Activated naive CD8-positive, alpha-beta T cell (primary cell): ENCODE measurements at regions not wholly inside any gene's neighbourhood (a gene's known extent, or its start where the extent isn't known, plus 50 kb on each side); places are given as distances from the start of the nearest gene placed in this dataset.
A peak's percentile ranks its signal among the peaks of the same experiment; 100 is the strongest.
"Not testable (repeated sequence)": the region's sequence is repeated elsewhere in the genome, so short reads cannot be mapped to it uniquely, and the experiment has no call there.

Experiments used
- H3K27ac Mint-ChIP-seq: one replicate; pipeline ENCODE4 v1.8.0; 2021; ENCODE audit warnings: mixed read lengths
- H3K27me3 Mint-ChIP-seq: one replicate; pipeline ENCODE4 v1.8.0; 2021; ENCODE audit warnings: mixed read lengths
- H3K36me3 Mint-ChIP-seq: one replicate; pipeline ENCODE4 v1.8.0; 2021; ENCODE audit warnings: mixed read lengths
- H3K4me1 Mint-ChIP-seq: one replicate; pipeline ENCODE4 v1.8.0; 2021; ENCODE audit warnings: low read depth, mixed read lengths
- H3K4me3 Mint-ChIP-seq: one replicate; pipeline ENCODE4 v1.8.0; 2021; ENCODE audit warnings: mild to moderate bottlenecking, mixed read lengths
- H3K9me3 Mint-ChIP-seq: one replicate; pipeline ENCODE4 v1.8.0; 2021; ENCODE audit warnings: low read depth, mixed read lengths

GRCh38 chr12:11547271-11547646 is 102.2 kb upstream of the ETV6 start:
- Mint-ChIP-seq H3K27ac (peak overlapping the region; percentile 80), H3K4me1 (peaks cover 47% of the 10 kb centered on the region), H3K4me3 (peak overlapping the region; percentile 65)
- H3K9me3 Mint-ChIP-seq, H3K36me3 Mint-ChIP-seq, H3K27me3 Mint-ChIP-seq: not testable (repeated sequence)

- Mint-ChIP-seq H3K36me3 (no peaks in the 10 kb centered on the region), H3K9me3 (no peaks in the 10 kb centered on the region), H3K4me1 (peaks cover 46% of the 10 kb centered on the region), H3K4me3 (no peak overlapping the region), H3K27me3 (no peaks in the 10 kb centered on the region), H3K27ac (no peak overlapping the region)
Observed at GRCh38 chr12:11549119-11549518, 100.4 kb upstream of the ETV6 start.

GRCh38 chr12:11553871-11554533 is 95.5 kb upstream of the ETV6 start:
- no peak overlapping the region for H3K4me3 Mint-ChIP-seq
- H3K36me3 Mint-ChIP-seq = no peaks in the 10 kb centered on the region
- peaks cover 29% of the 10 kb centered on the region for H3K4me1 Mint-ChIP-seq
- no peaks in the 10 kb centered on the region for H3K27me3 Mint-ChIP-seq
- H3K9me3 Mint-ChIP-seq = no peaks in the 10 kb centered on the region
- no peak overlapping the region for H3K27ac Mint-ChIP-seq

GRCh38 chr12:11555195-11555594 is 94.3 kb upstream of the ETV6 start:
- Mint-ChIP-seq H3K9me3 (no peaks in the 10 kb centered on the region), H3K4me3 (peak overlapping the region; percentile 31), H3K4me1 (peaks cover 29% of the 10 kb centered on the region), H3K27ac (no peak overlapping the region), H3K36me3 (no peaks in the 10 kb centered on the region), H3K27me3 (no peaks in the 10 kb centered on the region)

- Mint-ChIP-seq H3K4me3 (peak overlapping the region; percentile 31), H3K4me1 (peaks cover 29% of the 10 kb centered on the region), H3K36me3 (no peaks in the 10 kb centered on the region), H3K9me3 (no peaks in the 10 kb centered on the region), H3K27me3 (no peaks in the 10 kb centered on the region), H3K27ac (peak overlapping the region; percentile 22)
Observed at GRCh38 chr12:11555743-11556625, 93.5 kb upstream of the ETV6 start.

- Mint-ChIP-seq H3K9me3 (no peaks in the 10 kb centered on the region), H3K27me3 (no peaks in the 10 kb centered on the region), H3K4me1 (peaks cover 29% of the 10 kb centered on the region), H3K36me3 (no peaks in the 10 kb centered on the region), H3K27ac (no peak overlapping the region), H3K4me3 (no peak overlapping the region)
Observed at GRCh38 chr12:11556682-11557081, 92.8 kb upstream of the ETV6 start.

- peaks cover 15% of the 10 kb centered on the region for H3K4me1 Mint-ChIP-seq
- no peak overlapping the region for H3K27ac Mint-ChIP-seq
- no peaks in the 10 kb centered on the region for H3K9me3 Mint-ChIP-seq
- no peak overlapping the region for H3K4me3 Mint-ChIP-seq
- H3K27me3 Mint-ChIP-seq = no peaks in the 10 kb centered on the region
- H3K36me3 Mint-ChIP-seq = no peaks in the 10 kb centered on the region
Observed at GRCh38 chr12:11559626-11560340, 89.7 kb upstream of the ETV6 start.

GRCh38 chr12:11561411-11561810 is 88.1 kb upstream of the ETV6 start:
- Mint-ChIP-seq H3K27me3 (no peaks in the 10 kb centered on the region), H3K27ac (no peak overlapping the region), H3K36me3 (no peaks in the 10 kb centered on the region), H3K4me1 (peaks cover 2% of the 10 kb centered on the region), H3K9me3 (no peaks in the 10 kb centered on the region), H3K4me3 (no peak overlapping the region)

GRCh38 chr12:11563785-11564739 is 85.4 kb upstream of the ETV6 start:
- Mint-ChIP-seq H3K27ac (no peak overlapping the region), H3K27me3 (no peaks in the 10 kb centered on the region), H3K9me3 (no peaks in the 10 kb centered on the region), H3K4me3 (no peak overlapping the region), H3K4me1 (no peaks in the 10 kb centered on the region), H3K36me3 (no peaks in the 10 kb centered on the region)

- Mint-ChIP-seq H3K27me3 (no peaks in the 10 kb centered on the region), H3K4me1 (no peaks in the 10 kb centered on the region), H3K27ac (no peak overlapping the region), H3K9me3 (no peaks in the 10 kb centered on the region), H3K4me3 (no peak overlapping the region), H3K36me3 (no peaks in the 10 kb centered on the region)
Observed at GRCh38 chr12:11564984-11565651, 84.4 kb upstream of the ETV6 start.

GRCh38 chr12:11565752-11566151 is 83.7 kb upstream of the ETV6 start:
- Mint-ChIP-seq H3K27ac (no peak overlapping the region), H3K9me3 (no peaks in the 10 kb centered on the region), H3K4me3 (no peak overlapping the region), H3K4me1 (no peaks in the 10 kb centered on the region), H3K36me3 (no peaks in the 10 kb centered on the region), H3K27me3 (no peaks in the 10 kb centered on the region)

GRCh38 chr12:11568155-11568761 is 81.2 kb upstream of the ETV6 start:
- no peaks in the 10 kb centered on the region for H3K36me3 Mint-ChIP-seq
- H3K4me3 Mint-ChIP-seq = no peak overlapping the region
- H3K4me1 Mint-ChIP-seq = no peaks in the 10 kb centered on the region
- no peak overlapping the region for H3K27ac Mint-ChIP-seq
- H3K27me3 Mint-ChIP-seq = no peaks in the 10 kb centered on the region
- H3K9me3 Mint-ChIP-seq = no peaks in the 10 kb centered on the region

GRCh38 chr12:11568762-11569478 is 80.6 kb upstream of the ETV6 start:
- Mint-ChIP-seq H3K27me3 (no peaks in the 10 kb centered on the region), H3K4me3 (no peak overlapping the region), H3K36me3 (no peaks in the 10 kb centered on the region), H3K27ac (no peak overlapping the region), H3K9me3 (no peaks in the 10 kb centered on the region), H3K4me1 (no peaks in the 10 kb centered on the region)
